SIG-M5 treated with dmso at 0.1 percent for 504 hours (cell line): ENCODE measurements at regions not wholly inside any gene's neighbourhood (a gene's known extent, or its start where the extent isn't known, plus 50 kb on each side); places are given as distances from the start of the nearest gene placed in this dataset.

Source experiments
- DNase-seq: peaks from one replicate; lab custom pipeline; 2025; ENCODE audit not compliant: unreplicated experiment; lab: John Stamatoyannopoulos, UW

- no peak for DNase-seq
Observed at GRCh38 chr5:117833691-117834090, 1154.7 kb downstream of the DTWD2 start.

GRCh38 chr5:117829646-117830045 lies 1158.7 kb downstream of the DTWD2 start:
- DNase-seq, result no peak

GRCh38 chr5:117813850-117814249 lies 1174.5 kb downstream of the DTWD2 start:
- DNase-seq, result no peak

- DNase-seq, result no peak
Observed at GRCh38 chr5:117812861-117813260, 1175.5 kb downstream of the DTWD2 start.

- no peak for DNase-seq
Observed at GRCh38 chr5:117809251-117809650, 1179.1 kb downstream of the DTWD2 start.

GRCh38 chr5:117805058-117805457 lies 1183.3 kb downstream of the DTWD2 start:
- no peak for DNase-seq

- no peak for DNase-seq
Observed at GRCh38 chr5:117803533-117803932, 1184.8 kb downstream of the DTWD2 start.

GRCh38 chr5:117801583-117801982 lies 1186.8 kb downstream of the DTWD2 start:
- no peak for DNase-seq

- DNase-seq, result no peak
Observed at GRCh38 chr5:117800261-117800660, 1188.1 kb downstream of the DTWD2 start.

- DNase-seq, result no peak
Observed at GRCh38 chr5:117794847-117795246, 1193.5 kb downstream of the DTWD2 start.

- no peak for DNase-seq
Observed at GRCh38 chr5:117793963-117794362, 1194.4 kb downstream of the DTWD2 start.

GRCh38 chr5:117792476-117792875 lies 1195.9 kb downstream of the DTWD2 start:
- DNase-seq, result no peak

GRCh38 chr5:117788596-117788995 lies 1199.8 kb downstream of the DTWD2 start:
- DNase-seq, result no peak

- no peak for DNase-seq
Observed at GRCh38 chr5:117779171-117779570, 1204.5 kb upstream of the SEMA6A start.

GRCh38 chr5:117776977-117777376 lies 1202.4 kb upstream of the SEMA6A start:
- no peak for DNase-seq

- no peak for DNase-seq
Observed at GRCh38 chr5:117769877-117770276, 1195.3 kb upstream of the SEMA6A start.

GRCh38 chr5:117763271-117763670 lies 1188.6 kb upstream of the SEMA6A start:
- DNase-seq, result no peak

GRCh38 chr5:117761186-117761585 lies 1186.6 kb upstream of the SEMA6A start:
- DNase-seq, result no peak

- no peak for DNase-seq
Observed at GRCh38 chr5:117759849-117760499, 1185.4 kb upstream of the SEMA6A start.

GRCh38 chr5:117752403-117752802 lies 1177.8 kb upstream of the SEMA6A start:
- DNase-seq, result no peak

- no peak for DNase-seq
Observed at GRCh38 chr5:117748336-117748735, 1173.7 kb upstream of the SEMA6A start.

GRCh38 chr5:117743337-117743736 lies 1168.7 kb upstream of the SEMA6A start:
- DNase-seq, result no peak

GRCh38 chr5:117741655-117742206 lies 1167.1 kb upstream of the SEMA6A start:
- DNase-seq, result no peak
